GM23248 (cell line): ENCODE measurements at regions not wholly inside any gene's neighbourhood (a gene's known extent, or its start where the extent isn't known, plus 50 kb on each side); places are given as distances from the start of the nearest gene placed in this dataset.

Source experiments
- EZH2 ChIP-seq: fragments of 200-600 bp; sonication (generic); IDR thresholded peaks from 2 replicates; pipeline ENCODE4 v1.6.1; 2018; ENCODE audit warnings: antibody characterized with exemption, mild to moderate bottlenecking; ENCODE audit not compliant: insufficient read depth, poor library complexity, severe bottlenecking
- EZH2phosphoT487 ChIP-seq: fragments of 200-600 bp; sonication (generic); IDR thresholded peaks from 2 replicates; pipeline ENCODE4 v1.6.1; 2018; ENCODE audit warnings: antibody characterized with exemption, moderate library complexity, mild to moderate bottlenecking, low read depth; ENCODE audit not compliant: insufficient read depth

DNA sequence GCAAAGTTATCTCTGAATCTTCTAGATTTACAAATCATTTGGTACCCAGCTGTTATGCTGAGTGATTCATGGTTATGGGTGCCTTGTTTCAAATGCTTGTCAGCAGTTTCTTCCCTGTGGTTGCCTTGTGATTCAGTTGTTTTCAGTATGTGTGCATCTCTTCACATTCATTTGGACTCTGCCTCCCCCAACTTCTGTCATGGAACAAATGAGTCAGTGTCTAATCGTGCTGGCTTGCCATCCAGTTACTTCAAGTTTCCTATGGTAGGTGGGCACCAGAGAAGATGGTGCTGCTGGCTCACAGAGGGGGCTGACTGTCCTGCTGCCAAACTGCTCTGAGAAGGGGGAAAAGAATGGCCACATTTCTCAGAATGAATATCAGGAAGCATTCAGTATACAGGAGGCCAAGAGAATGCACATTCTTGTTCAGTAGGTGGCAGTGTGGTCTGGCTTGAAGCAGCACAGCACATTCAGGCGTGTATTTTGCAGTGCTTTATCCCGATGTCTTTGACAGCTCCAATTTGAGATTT, 260.9 kb downstream of the GLUD2 start:
- no peak for TF ChIP-seq EZH2
- TF ChIP-seq EZH2phosphoT487: no peak
